ENCODE measurements at regions not wholly inside any gene's neighbourhood (a gene's known extent, or its start where the extent isn't known, plus 50 kb on each side); places are given as distances from the start of the nearest gene placed in this dataset.
A peak's percentile ranks its signal among the peaks of the same experiment; 100 is the strongest.

- TF ChIP-seq CTCF (IDR thresholded peaks at IDR 0.05; ENCODE audit: low read depth, low read length), result no peak
- DNase-seq (ENCODE audit: low read depth, low spot score), result no peak
- no peak overlapping the region for H3K4me3 ChIP-seq (ENCODE audit: low read depth, low read length)
- in situ Hi-C loops (cut with HindIII; ENCODE audit: low sequenced_read_pairs), result no loop called here
Measured at GRCh38 chr2:52404046-52404445, 1363.6 kb upstream of the CHAC2 start.

- H3K4me3 ChIP-seq (ENCODE audit: low read depth, low read length), result no peak overlapping the region
- TF ChIP-seq CTCF (IDR thresholded peaks at IDR 0.05; ENCODE audit: low read depth, low read length), result no peak
- DNase-seq (ENCODE audit: low read depth, low spot score), result no peak
- in situ Hi-C loops (cut with HindIII; ENCODE audit: low sequenced_read_pairs), result no loop called here
Measured at GRCh38 chr2:52402128-52402527, 1365.5 kb upstream of the CHAC2 start.

GRCh38 chr2:52396836-52397235 is 1364.9 kb upstream of the NRXN1 start:
- no peak overlapping the region for H3K4me3 ChIP-seq (ENCODE audit: low read depth, low read length)
- no peak for TF ChIP-seq CTCF (IDR thresholded peaks at IDR 0.05; ENCODE audit: low read depth, low read length)
- no peak for DNase-seq (ENCODE audit: low read depth, low spot score)
- in situ Hi-C loops (cut with HindIII; ENCODE audit: low sequenced_read_pairs), result no loop called here

- in situ Hi-C loops (cut with HindIII; ENCODE audit: low sequenced_read_pairs), result no loop called here
Measured at GRCh38 chr2:52395912-52396311, 1364.0 kb upstream of the NRXN1 start.

GRCh38 chr2:52391621-52392020 is 1359.7 kb upstream of the NRXN1 start:
- DNase-seq (ENCODE audit: low read depth, low spot score), result no peak
- in situ Hi-C loops (cut with HindIII; ENCODE audit: low sequenced_read_pairs), result no loop called here
- TF ChIP-seq CTCF (IDR thresholded peaks at IDR 0.05; ENCODE audit: low read depth, low read length), result no peak
- no peak overlapping the region for H3K4me3 ChIP-seq (ENCODE audit: low read depth, low read length)

More at GRCh38 chr2:52395912-52396311, 1364.0 kb upstream of the NRXN1 start:
- no peak for TF ChIP-seq CTCF (IDR thresholded peaks at IDR 0.05; ENCODE audit: low read depth, low read length)
- peak; percentile 54 for DNase-seq (ENCODE audit: low read depth, low spot score)
- no peak overlapping the region for H3K4me3 ChIP-seq (ENCODE audit: low read depth, low read length)

GRCh38 chr2:52390651-52391050 is 1358.7 kb upstream of the NRXN1 start:
- TF ChIP-seq CTCF (IDR thresholded peaks at IDR 0.05; ENCODE audit: low read depth, low read length), result no peak
- in situ Hi-C loops (cut with HindIII; ENCODE audit: low sequenced_read_pairs), result no loop called here
- no peak overlapping the region for H3K4me3 ChIP-seq (ENCODE audit: low read depth, low read length)
- DNase-seq (ENCODE audit: low read depth, low spot score), result peak; percentile 13
